ENCODE measurements at regions not wholly inside any gene's neighbourhood (a gene's known extent, or its start where the extent isn't known, plus 50 kb on each side); places are given as distances from the start of the nearest gene placed in this dataset.

GRCh38 chr2:220366765-220367164 lies 739.3 kb downstream of the SLC4A3 start:
- H3K36me3 ChIP-seq, result no peaks in the 10 kb centered on the region
- TF ChIP-seq CTCF (IDR thresholded peaks at IDR 0.05) (no peak), EP300 (IDR thresholded peaks at IDR 0.05; ENCODE audit: low read depth) (no peak), POLR2AphosphoS5 (IDR thresholded peaks at IDR 0.05) (no peak), POLR2A (IDR thresholded peaks at IDR 0.05) (no peak)
- no peak overlapping the region for H3K27ac ChIP-seq
- intact Hi-C loops (cut with DNase I; ENCODE audit: low total_unique reads), result no loop called here
- no peak overlapping the region for H3K4me3 ChIP-seq
- DNase-seq, result no peak
- in situ Hi-C loops (cut with MboI; ENCODE audit: low pct_ligation_motif_present in 1 of 4, low pct_unique_long_range_greater_than_20kb in 1 of 4, low sequenced_read_pairs in 3 of 4), result no loop called here
- H3K9me3 ChIP-seq, result no peaks in the 10 kb centered on the region
- WGBS, 2 donors (ENCODE audit: low coverage in 1 of 2), result 60 to 71% methylated on average over 1 of the region's 1 CpG
- no peaks in the 10 kb centered on the region for H3K27me3 ChIP-seq
- H3K4me1 ChIP-seq, result no peaks in the 10 kb centered on the region

GRCh38 chr2:220370764-220371163 lies 743.3 kb downstream of the SLC4A3 start:
- DNase-seq, result no peak
- H3K27ac ChIP-seq, result no peak overlapping the region
- H3K9me3 ChIP-seq, result no peaks in the 10 kb centered on the region
- in situ Hi-C loops (cut with MboI; ENCODE audit: low pct_ligation_motif_present in 1 of 4, low pct_unique_long_range_greater_than_20kb in 1 of 4, low sequenced_read_pairs in 3 of 4), result no loop called here
- TF ChIP-seq CTCF (IDR thresholded peaks at IDR 0.05) (no peak), POLR2A (IDR thresholded peaks at IDR 0.05) (no peak), EP300 (IDR thresholded peaks at IDR 0.05; ENCODE audit: low read depth) (no peak), POLR2AphosphoS5 (IDR thresholded peaks at IDR 0.05) (no peak)
- intact Hi-C loops (cut with DNase I; ENCODE audit: low total_unique reads), result no loop called here
- no peaks in the 10 kb centered on the region for H3K27me3 ChIP-seq
- H3K4me1 ChIP-seq, result no peaks in the 10 kb centered on the region
- no peaks in the 10 kb centered on the region for H3K36me3 ChIP-seq
- no peak overlapping the region for H3K4me3 ChIP-seq

GRCh38 chr2:220371211-220371610 lies 743.8 kb downstream of the SLC4A3 start:
- TF ChIP-seq EP300 (IDR thresholded peaks at IDR 0.05; ENCODE audit: low read depth), result no peak
- TF ChIP-seq POLR2AphosphoS5 (IDR thresholded peaks at IDR 0.05), result no peak
- TF ChIP-seq CTCF (IDR thresholded peaks at IDR 0.05), result no peak
- no peak for TF ChIP-seq POLR2A (IDR thresholded peaks at IDR 0.05)

GRCh38 chr2:220373878-220374277 lies 746.4 kb downstream of the SLC4A3 start:
- no peak for TF ChIP-seq POLR2AphosphoS5 (IDR thresholded peaks at IDR 0.05)
- no peak for TF ChIP-seq POLR2A (IDR thresholded peaks at IDR 0.05)
- TF ChIP-seq CTCF (IDR thresholded peaks at IDR 0.05), result no peak
- TF ChIP-seq EP300 (IDR thresholded peaks at IDR 0.05; ENCODE audit: low read depth), result no peak
- intact Hi-C loops (cut with DNase I; ENCODE audit: low total_unique reads), result no loop called here
- Histone ChIP-seq H3K27ac (no peak overlapping the region), H3K36me3 (no peaks in the 10 kb centered on the region), H3K9me3 (no peaks in the 10 kb centered on the region), H3K27me3 (no peaks in the 10 kb centered on the region), H3K4me3 (no peak overlapping the region), H3K4me1 (no peaks in the 10 kb centered on the region)
- no peak for DNase-seq
- WGBS, 2 donors (ENCODE audit: low coverage in 1 of 2), result 74% methylated on average over 2 of the region's 2 CpGs
- in situ Hi-C loops (cut with MboI; ENCODE audit: low pct_ligation_motif_present in 1 of 4, low pct_unique_long_range_greater_than_20kb in 1 of 4, low sequenced_read_pairs in 3 of 4), result no loop called here

More at GRCh38 chr2:220371211-220371610, 743.8 kb downstream of the SLC4A3 start:
- Histone ChIP-seq H3K36me3 (no peaks in the 10 kb centered on the region), H3K4me3 (no peak overlapping the region), H3K9me3 (no peaks in the 10 kb centered on the region), H3K4me1 (no peaks in the 10 kb centered on the region), H3K27me3 (no peaks in the 10 kb centered on the region), H3K27ac (no peak overlapping the region)
- DNase-seq, result no peak
- intact Hi-C loops (cut with DNase I; ENCODE audit: low total_unique reads) (no loop called here), in situ Hi-C loops (cut with MboI; ENCODE audit: low pct_ligation_motif_present in 1 of 4, low pct_unique_long_range_greater_than_20kb in 1 of 4, low sequenced_read_pairs in 3 of 4) (no loop called here)
- 37 to 42% methylated on average over 2 of the region's 2 CpGs for WGBS, 2 donors (ENCODE audit: low coverage in 1 of 2)

Data from transverse colon (tissue), 4 donors.